GM21367 (cell line): ENCODE measurements at regions not wholly inside any gene's neighbourhood (a gene's known extent, or its start where the extent isn't known, plus 50 kb on each side); places are given as distances from the start of the nearest gene placed in this dataset.

Experiments
- ATAC-seq: cut with Tn5 transposase; IDR thresholded peaks from one replicate; pipeline ENCODE4 v1.9.1; 2021; ENCODE audit not compliant: unreplicated experiment

- peak; percentile 61 for ATAC-seq
Observed at GRCh38 chr12:4857472-4858291, 52.0 kb upstream of the KCNA1 start.

GRCh38 chr12:4858386-4858785 lies 51.3 kb upstream of the KCNA1 start:
- ATAC-seq: no peak

DNA sequence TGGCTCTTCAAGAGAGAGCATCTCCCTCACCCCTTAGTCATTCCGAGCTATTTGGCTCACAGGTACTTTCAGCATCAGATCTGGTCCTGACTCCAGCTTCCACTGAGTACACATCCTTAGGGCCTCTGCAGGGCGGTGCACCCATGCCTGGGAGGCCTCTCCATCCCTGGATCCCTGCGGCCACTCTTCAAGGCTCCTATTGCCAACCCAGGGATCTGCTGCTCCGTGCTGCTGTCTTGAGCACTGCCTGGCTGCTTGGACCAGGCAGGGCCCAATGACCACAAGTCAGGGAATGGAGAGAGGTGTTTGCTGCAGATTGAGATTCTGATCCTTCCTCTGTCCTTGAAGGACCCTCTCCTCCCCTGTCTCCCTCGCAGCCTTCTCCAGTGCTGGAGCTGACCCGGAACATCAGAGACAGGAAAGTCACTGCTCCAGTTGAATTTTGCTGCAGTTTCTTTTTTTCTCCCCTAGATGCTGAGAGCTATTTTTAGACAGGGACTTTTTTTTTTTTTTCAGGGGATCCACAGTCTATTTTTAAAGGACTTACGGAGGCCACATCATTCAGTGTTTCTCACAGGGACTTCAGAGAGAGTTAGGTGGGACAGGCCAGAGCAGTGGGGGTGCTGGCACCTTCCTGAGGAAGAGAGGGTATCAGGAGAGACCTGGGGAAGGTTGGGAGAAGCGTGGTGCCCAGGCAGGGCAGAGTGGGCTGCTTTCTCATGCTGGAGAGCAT lies 50.1 kb upstream of the KCNA1 start:
- ATAC-seq: no peak
